GM21529 (cell line): ENCODE measurements at regions not wholly inside any gene's neighbourhood (a gene's known extent, or its start where the extent isn't known, plus 50 kb on each side); places are given as distances from the start of the nearest gene placed in this dataset.
A peak's percentile ranks its signal among the peaks of the same experiment; 100 is the strongest.

Experiments
- ATAC-seq: cut with Tn5 transposase; IDR thresholded peaks from one replicate; pipeline ENCODE4 v1.9.1; 2021; ENCODE audit not compliant: unreplicated experiment

DNA sequence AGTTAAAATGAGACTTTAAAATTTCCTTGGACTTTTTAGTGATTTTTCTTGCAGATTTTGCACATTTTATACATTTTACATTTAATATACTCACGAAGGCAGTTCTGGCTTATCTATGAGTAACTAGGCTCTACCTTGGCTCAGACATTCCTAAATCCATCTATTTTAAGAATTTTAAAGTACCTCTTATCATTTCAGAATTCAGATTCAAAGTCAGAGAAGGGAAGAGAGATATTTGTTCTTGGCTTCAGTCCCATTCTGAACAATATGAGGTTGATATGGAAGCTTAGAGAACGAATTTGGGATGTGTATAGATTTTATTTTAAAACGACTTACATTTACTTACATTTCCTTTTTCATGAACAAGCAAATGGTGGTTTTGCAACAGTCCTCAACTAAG lies 230.2 kb downstream of the LMO4 start:
- no peak for ATAC-seq

DNA sequence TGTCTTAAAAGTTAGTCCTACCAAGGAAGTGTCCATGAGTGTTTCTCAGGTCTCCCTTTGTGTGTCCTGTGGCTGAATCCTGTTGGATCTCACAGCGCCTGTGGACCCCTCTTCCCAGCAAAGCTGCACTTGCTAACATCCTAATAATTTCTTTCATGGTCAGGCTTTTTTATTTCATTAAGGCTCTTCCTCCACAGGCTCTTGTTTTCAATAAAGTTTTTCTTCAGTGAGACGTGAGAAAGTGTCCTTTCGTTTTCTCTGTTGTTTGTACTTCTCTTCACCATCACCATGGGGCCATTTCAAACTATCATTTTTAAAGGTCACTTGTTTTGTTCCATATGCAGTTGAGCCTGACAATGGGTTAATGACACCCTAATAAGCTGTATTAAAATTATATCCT lies 231.5 kb downstream of the LMO4 start:
- ATAC-seq: no peak

DNA sequence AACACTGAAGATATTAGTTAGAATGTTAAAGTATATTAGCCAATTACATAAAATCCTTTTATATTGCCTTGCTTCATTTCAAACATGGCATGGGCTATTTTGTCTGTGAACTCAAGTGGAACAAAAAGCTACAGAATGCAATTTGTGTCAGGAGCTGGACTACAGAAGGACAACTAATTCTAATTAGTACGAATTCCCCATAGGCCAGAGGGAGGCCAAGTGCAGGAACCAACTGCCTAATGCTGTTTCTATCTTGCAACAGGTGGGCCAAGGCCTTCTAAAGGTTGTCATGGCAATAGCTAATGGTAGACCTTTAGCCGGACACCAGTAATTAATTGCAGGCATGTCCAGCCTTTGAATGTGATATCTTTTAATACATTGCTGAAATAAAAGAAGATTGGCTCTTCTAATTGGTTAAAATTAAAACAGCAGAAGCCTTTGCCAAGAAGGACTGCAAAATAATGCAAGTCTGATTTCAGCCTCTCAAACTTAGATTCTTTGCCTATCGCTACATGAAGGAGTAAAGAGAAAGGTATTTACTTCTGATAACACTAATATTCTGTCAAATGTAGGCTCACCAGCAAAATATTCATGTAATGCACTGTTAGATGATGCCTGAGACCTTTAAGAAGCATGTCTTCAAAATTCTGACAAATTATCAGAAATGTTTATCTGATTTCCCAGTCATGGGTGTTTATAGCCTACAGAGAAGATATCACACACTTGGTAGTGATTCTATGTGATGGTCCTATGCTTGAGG lies 232.1 kb downstream of the LMO4 start:
- no peak for ATAC-seq

DNA sequence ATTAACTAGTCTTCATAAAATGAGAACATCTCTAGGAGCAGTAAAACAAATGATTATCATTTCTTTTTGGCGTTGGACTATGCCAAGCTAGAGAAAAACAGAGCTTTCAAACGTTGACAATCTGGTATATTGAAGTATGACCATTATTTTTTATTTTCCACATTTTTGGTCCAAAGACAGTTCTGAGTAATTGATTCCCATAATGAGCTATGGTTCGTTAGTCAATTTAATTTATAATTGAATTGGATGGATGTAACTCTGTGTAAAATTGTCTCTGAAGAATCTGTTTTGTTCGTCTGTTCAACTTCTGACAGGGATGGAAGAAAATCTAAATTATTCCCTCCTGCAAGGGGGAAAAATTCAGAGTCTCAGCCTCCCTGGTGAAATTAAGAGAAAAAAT lies 234.5 kb downstream of the LMO4 start:
- ATAC-seq: no peak

DNA sequence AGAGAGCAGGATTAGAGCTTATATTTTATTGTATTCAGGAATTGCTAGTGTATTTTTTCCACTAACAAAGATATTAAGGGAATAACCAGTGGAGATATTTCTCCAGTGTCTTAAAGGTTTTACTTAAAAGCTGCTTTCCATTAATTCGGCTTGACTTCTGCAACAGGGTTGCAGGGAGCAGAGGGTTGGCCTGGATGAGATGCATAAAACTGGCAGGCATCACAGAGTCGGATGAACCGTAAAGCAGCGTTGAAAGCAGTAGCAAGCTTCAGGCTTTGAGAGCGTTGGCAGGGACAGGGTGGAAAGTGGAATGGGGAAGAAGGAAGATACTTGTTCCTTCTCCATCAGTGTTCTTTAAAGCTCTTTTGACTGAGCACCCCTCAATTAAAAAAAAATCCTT lies 237.2 kb downstream of the LMO4 start:
- ATAC-seq: no peak

DNA sequence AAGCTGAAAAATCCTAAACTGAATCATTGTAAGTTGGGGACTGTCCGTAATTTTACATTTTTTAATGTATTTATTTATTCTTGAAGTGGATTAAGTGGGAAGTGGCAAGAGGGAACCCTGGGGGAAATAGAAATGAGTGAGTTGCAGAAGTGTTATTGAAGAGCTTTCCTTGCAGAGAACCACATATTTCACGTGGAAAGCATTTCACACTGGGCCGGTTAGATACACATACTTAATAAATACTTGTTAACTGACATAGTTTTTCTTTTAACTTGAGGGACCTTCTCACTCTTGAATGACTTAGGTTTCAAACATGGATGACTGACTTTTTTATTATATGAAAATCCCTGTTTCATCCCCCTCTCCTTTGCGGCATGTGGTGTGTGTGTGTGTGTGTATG lies 239.3 kb downstream of the LMO4 start:
- ATAC-seq: no peak

DNA sequence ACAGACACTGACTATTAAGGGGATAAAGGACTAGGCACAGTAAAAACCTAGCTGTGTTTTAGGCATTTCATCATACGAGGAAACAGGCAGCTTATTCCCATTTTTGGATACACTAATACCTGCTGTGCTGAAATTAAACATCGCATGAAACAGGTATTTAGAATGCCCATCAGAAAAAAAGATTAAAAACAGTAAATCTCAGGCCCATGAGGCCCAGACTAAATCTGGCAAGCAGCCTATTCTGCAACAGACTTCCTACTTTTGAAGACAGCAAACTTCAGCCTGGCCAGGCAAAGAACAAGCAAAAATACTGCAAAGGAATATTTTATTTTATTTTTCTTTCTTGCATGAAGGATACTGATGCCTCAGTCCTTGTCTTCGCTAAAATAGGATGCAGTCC lies 240.2 kb downstream of the LMO4 start:
- no peak for ATAC-seq

DNA sequence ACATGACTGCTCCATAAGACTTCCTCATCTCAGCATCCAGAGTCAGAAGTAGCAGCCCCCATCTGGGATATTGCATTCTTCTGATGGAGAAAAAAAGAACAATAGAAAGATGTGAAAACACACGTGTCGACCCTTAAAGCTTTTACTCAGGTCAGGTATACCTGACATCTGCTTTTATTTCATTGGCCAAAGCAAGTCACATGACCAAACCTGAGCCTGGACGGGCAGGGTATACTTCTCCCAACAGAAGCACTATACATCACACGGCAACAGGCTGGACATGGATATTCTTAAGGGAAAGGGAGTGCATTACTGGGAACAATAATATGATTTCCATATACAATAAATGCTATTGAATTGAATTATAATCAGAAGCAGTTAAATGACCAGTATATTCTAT lies 243.3 kb downstream of the LMO4 start:
- ATAC-seq: no peak

DNA sequence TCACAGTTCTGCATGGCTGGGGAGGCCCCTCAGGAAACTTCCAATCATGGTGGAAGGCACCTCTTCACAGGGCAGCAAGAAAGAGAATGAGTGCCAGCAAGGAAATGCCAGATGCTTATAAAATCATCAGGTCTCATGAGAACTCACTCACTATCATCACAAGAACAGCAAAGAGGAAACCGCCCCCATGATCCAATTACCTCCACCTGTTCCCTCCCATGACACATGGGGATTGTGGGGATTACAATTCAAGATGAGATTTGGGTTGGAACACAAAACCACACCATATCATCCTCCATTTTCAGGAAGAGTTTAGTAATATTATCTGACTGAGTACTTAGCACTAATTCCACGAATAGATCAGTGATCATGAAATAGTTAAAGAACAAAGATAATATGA lies 244.2 kb downstream of the LMO4 start:
- no peak for ATAC-seq

DNA sequence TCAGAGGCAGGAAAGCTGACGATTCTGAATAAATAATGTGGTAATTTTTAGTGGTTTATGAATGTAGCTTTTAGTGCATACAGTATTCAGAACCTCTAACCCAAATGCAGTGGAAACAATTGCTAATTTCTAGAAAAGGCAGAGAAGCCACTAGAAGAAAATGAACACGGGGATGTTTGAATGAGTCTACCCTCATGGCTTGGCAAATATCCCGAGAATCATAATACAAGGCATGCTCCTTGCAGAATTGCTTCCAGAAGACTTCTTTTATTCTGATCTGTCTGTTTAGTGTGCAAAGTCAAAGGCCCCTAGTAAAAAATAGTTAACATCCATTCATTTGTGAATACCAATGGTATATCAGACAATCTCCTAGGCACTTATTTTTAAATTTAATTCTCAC lies 246.8 kb downstream of the LMO4 start:
- no peak for ATAC-seq

DNA sequence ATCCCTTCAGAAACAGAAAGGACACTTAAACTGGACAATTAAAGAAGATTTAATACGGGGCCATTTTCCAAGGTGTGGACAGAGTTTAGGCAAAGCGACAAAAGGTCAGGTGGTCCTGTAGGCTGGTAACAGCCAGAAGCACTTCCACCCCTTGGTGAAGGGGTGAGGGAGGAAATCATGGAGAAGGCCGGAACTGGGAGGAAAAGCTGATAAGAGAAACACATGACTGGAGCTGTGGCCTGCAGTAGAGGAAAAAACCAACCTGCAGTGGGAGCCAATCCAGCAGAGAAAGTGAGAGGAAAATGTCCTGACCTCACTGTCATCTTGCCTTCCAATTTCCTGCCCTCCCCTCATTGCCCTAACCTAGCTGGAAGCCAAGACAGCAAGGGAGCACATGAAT lies 249.8 kb downstream of the LMO4 start:
- ATAC-seq: no peak

DNA sequence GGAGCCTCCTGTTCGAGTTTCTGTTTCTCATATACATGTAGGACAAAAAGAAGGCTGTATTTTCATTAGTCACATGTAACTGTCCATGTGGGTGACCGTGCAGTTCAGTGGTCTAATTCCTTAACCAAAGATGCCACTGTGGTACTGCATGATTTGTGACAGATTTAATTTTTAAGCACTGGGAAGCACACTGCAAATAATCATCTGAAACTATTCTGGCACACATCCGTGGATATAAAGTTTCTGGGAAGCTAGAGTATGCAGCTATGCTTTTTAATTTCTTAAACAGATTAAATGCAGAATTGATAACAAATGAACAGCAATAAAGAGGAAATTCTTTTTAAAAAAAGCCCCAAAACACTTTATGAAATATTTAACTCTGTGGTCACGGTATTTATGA lies 254.8 kb downstream of the LMO4 start:
- no peak for ATAC-seq

DNA sequence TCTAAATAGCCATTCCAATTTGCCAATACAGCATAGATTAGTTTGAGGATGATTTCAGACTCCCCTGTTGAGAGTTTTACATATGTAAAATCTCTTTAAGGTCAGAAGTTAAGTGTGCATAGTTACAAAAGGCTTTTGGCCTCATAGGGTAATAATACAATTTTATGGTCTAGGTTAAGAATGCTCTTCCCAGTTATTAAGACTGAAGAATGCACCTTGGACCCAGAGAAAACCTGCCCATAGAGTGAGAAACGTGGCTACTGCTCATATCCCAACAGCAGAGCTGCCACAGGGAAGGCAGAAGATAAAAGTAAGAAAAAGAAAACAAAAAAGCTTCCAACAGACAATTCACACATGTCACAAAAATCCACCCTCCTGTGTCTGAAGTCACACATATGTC lies 255.9 kb downstream of the LMO4 start:
- ATAC-seq: no peak

DNA sequence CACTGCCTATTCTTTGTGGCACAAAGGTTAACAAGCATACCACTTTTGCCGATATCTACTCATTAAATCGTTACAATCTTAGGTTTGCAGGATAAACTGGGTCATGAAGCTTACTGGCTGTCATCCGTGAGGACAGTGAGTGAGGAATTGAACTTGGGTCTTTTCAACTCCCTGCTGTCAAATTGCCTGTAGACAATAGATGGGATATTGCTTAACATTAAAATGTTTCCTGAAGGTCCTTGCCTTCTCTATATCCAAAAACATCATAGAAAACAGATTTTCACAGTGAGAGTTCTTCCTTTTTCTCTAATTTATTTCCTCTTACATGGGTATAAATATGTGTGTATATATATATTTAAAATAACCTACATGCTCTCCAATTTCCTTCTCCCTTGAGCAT lies 257.8 kb downstream of the LMO4 start:
- no peak for ATAC-seq

DNA sequence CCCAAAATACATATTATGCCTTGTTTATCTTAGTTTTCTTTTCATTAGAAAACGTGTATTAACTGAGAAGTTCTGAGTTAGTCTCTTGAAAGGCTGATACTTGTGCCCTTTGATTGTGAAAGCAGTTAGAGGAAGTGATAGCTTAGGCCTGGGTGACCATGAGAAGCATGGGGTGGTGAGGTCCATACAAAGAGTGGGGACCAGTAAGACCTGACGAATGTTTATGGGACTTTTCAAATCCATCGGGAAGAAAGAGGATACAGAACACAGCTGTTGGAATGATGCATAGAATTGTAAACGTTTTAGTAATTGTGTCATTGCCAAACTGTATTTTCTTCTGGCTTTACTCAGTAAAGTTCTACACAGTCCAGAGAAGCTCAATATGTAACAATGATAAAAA lies 259.8 kb downstream of the LMO4 start:
- peak; percentile 73 for ATAC-seq

DNA sequence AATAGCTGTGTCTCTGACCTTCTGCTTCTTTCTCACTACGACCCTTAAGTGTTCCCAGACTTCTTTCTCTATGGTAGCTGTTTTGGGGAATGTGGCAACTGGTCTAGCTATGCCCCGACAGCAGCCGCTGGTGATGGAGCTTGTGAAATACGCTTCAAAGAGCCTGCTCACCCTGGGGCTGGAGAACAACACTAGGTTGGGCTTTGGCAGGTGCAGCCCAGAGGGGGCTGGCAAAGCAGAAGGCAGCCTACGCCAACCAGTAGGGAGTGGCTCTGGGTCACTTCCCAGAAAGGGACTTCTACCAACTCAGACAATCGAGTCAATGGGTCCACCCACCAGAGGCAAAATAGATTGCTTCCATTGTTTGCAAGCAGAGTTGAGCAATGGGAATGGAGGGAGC lies 262.8 kb downstream of the LMO4 start:
- ATAC-seq: no peak

DNA sequence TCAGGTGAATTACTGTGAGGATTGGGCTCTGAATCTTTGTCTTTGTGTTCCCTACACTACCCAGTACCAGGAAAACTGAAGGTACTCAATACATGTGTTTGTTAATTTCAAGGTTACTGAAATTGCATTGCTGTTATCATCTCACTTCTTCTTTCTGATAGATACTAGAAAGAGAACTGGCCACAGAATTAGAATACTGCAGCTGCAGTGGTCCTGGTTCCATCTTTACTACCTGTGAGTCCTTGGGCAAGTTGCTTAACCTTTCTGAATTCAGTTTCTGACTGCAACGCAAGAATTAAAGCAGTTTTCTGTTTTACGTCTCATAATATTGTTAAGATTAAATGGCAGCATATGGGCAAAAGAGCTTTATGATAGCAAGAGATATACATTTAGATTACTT lies 263.5 kb downstream of the LMO4 start:
- ATAC-seq: peak; percentile 85

DNA sequence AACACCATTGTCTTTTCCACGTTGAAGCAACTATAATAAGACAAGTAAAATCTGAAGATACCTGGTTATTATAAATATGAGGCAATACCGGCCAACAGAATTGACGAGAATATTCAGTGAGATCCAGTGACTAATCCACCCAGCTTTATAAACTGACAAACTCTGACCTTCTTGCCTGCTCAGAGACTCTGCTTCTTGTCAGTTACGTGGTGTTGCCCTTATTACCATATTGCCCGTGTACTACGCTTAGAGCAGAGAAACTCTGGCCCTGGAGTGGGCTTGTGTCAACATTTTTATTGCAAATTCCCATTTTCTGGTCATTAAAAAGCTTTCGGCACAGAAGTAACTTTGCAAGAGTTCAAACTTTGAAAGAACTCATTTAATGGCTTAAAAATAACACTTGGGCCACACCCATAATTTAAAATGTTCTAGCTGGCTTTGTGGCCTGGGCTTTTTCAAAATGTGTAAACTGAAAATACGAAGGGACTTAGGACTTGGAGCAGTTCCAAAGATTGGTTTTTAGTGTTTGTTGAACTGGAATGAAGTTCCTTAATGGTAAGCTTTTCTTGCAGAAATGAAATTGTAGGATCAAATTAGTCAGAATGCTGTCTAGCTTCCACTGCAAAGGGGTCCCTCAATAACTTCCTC lies 266.2 kb downstream of the LMO4 start:
- ATAC-seq: no peak

DNA sequence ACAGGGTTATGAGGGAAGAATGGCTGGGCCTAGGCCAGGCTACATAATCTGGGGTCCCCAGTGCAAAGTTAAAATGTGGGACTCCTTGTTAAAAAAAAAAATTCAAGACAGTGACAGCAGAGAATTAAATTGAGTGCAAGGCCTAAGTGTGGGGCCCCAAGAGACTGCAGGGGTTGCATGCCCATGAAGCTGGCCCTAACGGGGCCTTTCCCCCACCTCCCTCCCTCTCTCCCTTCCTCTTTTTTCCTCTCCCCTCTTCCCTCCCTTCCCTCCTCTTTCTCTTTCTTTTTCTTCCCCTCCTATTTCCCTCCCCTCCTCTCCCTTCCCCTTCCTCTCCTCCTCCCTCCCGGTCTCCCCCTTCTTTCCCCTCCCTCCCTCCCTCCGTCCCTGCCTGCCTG lies 266.7 kb downstream of the LMO4 start:
- ATAC-seq: no peak

DNA sequence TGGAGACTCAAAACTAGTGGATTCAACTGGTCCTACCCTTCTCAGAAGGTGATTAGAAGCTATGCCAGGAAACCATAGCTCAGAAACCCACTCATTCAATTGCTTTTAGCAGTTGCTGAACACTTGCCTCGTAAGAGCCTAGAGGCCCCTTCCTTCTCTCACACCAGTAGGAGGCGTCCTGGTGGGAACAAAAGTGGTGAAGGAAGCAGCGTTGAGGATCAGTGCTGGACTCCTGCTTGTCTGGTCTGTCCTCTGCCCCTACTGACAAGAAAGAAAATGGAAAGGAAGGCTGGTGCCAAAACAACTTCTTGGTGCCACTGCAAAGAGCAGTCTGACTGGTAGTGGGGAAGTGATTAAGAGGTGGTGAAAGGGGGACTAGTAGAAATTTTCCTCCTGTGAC lies 269.7 kb downstream of the LMO4 start:
- ATAC-seq: no peak

DNA sequence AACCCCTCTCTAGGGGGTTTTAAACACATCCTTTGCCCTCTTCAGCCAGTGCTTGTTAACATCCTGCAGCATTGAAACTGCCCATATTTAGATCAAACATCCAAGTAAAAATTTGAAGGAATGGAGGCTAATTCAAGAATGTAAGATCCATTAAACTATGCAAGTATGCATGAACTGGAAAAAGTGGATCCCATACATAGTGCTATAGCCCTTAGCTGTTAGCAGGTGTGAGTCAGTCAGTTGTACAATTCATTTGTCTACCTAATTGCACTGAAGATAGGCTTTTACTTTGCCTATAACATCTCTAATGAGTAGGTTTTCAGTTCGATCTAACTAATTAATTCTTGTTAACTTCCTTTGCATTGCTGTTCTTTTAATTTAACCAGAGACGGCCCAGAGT lies 270.9 kb downstream of the LMO4 start:
- ATAC-seq: no peak

DNA sequence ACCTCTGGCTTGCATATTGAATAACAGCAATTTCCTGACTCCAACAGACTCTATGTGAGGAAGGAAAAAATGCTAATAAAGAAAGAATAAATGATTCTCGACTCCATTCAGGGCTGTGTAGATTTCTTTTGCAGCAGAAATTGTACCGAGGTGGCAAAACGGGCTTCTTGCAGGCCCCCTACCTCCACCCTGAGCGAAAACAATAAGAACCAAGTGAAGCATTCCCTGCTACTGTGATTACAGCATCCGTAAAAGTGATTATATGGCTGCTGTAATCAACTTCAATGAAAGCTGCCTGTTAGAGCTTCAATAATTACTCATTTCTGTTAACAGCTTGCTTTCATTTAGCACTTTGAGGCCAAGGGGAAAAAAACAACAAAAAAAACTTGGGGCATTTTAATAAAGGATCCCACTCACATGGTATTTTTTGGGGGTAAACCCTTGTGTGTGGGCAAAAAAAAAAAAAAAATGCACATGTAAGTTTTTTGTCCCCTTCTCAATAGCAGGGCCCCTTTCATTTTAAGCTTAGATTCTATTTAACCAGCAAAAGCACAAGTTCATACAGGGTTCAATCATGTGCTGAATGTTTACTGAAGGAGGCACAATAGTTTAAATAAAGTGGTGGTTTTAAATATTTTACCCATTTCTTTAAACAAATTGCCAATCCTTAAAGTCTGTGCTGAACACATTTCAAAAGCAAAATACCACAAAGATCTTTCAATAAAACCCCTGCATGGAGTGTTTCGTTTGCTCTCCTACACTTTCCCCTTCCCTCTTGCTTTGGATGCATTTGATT lies 271.6 kb downstream of the LMO4 start:
- no peak for ATAC-seq
